ENCODE measurements at regions not wholly inside any gene's neighbourhood (a gene's known extent, or its start where the extent isn't known, plus 50 kb on each side); places are given as distances from the start of the nearest gene placed in this dataset.

DNA sequence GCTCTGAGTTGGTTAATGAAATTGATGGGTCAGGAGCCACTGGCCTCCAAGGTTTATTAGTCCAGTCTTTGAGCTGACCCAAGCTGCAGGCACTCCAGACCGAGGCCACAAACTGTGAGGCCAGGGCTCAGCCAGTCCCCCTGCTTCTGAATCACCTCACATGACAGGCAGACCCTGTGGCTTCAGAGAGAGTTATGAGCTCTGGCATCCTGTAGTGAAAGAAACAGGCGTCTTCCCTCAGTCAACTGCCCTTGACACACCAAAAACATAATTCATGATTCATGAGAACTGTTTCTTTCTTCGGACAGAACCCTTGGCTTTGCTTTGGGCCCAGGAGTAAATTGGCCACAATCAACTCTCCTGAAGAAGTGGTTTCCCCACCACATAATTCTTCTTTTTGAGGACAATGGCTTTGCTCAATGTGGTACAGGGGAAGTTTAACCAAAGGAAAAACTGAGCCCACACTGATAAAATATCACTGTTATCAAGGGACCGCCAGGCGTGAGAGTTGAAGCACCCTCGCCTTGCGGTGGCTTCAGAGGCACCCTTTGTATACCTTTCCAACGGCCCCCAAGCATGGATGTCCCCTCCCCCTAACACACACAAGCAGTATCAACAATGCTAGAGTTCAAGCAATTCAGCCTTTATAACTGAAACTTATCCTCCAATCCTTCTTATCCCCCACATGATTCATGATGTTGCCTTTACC, 226.9 kb downstream of the CYRIA start:
- no peak overlapping the region for H3K18ac ChIP-seq (ENCODE audit: insufficient read length, low read depth, low read length)
- no CpG with 5 or more reads among the region's 8 CpGs for WGBS (ENCODE audit: extremely low coverage, insufficient read length, low lambda C conversion rate)
- no peak overlapping the region for H2AK5ac ChIP-seq (ENCODE audit: insufficient read length, low read length)
- no peak overlapping the region for H4K8ac ChIP-seq (replicated peaks; ENCODE audit: insufficient read length, low read depth, low read length)
- no peak for DNase-seq
- H3K4ac ChIP-seq (ENCODE audit: low read depth, low read length): no peak overlapping the region
- no peak overlapping the region for H2BK12ac ChIP-seq (ENCODE audit: insufficient read length, low read depth, low read length)
- H3K27ac ChIP-seq (ENCODE audit: insufficient read length, low read depth, low read length): no peak overlapping the region
- no peak overlapping the region for H3K9ac ChIP-seq (ENCODE audit: extremely low read depth, insufficient read length, low read length)
- no peaks in the 10 kb centered on the region for H3K27me3 ChIP-seq (ENCODE audit: insufficient read depth, low read length)
- no peak overlapping the region for H3T11ph ChIP-seq (ENCODE audit: low read length)
- no peak overlapping the region for H2BK20ac ChIP-seq (ENCODE audit: low read depth, low read length, poor library complexity, severe bottlenecking)
- H2BK15ac ChIP-seq (ENCODE audit: low read depth, low read length): no peak overlapping the region
- no peak overlapping the region for H4K91ac ChIP-seq (ENCODE audit: insufficient read length, low read depth, low read length)
- no peaks in the 10 kb centered on the region for H3K4me1 ChIP-seq (ENCODE audit: insufficient read depth, low read length)
- no peak overlapping the region for H2BK5ac ChIP-seq (ENCODE audit: insufficient read length, low read length)
- H3K36me3 Mint-ChIP-seq (ENCODE audit: insufficient read depth in 1 of 3, low read depth in 3 of 3): no peaks in the 10 kb centered on the region
- H3K23ac ChIP-seq (ENCODE audit: insufficient read length, low read depth, low read length): no peak overlapping the region
- H3K9me3 ChIP-seq (ENCODE audit: control insufficient read depth, low read depth, low read length): no peaks in the 10 kb centered on the region
- H3K14ac ChIP-seq (ENCODE audit: insufficient read depth, low read length): no peak overlapping the region
- H3K56ac ChIP-seq (ENCODE audit: insufficient read length, low read depth, low read length): no peak overlapping the region
- no peaks in the 10 kb centered on the region for H3K79me2 ChIP-seq (ENCODE audit: insufficient read depth, low read length)
- no peak overlapping the region for H3K4me3 Mint-ChIP-seq
- no peaks in the 10 kb centered on the region for H3K4me1 Mint-ChIP-seq
- no peak overlapping the region for H3K4me2 ChIP-seq (ENCODE audit: insufficient read depth, insufficient read length, low read length)
- H4K5ac ChIP-seq (ENCODE audit: insufficient read length, low read depth, low read length): no peak overlapping the region
- peak overlapping the region in 1 of 3 experiments; percentile 23; a peak in 1 of 7 replicates for H3K27ac Mint-ChIP-seq
- no peak for TF ChIP-seq CTCF (conservative IDR thresholded peaks at IDR 0.05)
- no peak overlapping the region for H2BK120ac ChIP-seq (ENCODE audit: low read depth, low read length, poor library complexity, severe bottlenecking)
- H2AFZ ChIP-seq (ENCODE audit: low read length): no peak overlapping the region
- H4K20me1 ChIP-seq (ENCODE audit: control insufficient read depth, insufficient read depth, insufficient read length): no peaks in the 10 kb centered on the region
- H3K23me2 ChIP-seq (ENCODE audit: insufficient read length, low read depth, low read length, poor library complexity, severe bottlenecking): no peaks in the 10 kb centered on the region
- H3K9me3 Mint-ChIP-seq: no peaks in the 10 kb centered on the region
- H3K79me1 ChIP-seq (ENCODE audit: insufficient read depth, low read depth, low read length, poor library complexity, severe bottlenecking): no peaks in the 10 kb centered on the region
- H3K27me3 Mint-ChIP-seq (ENCODE audit: low read depth): peaks cover 3% of the 10 kb centered on the region; the same call in 1 of the 2 replicates

Measured in H9 (cell line).